K562 (cell line): ENCODE measurements at regions not wholly inside any gene's neighbourhood (a gene's known extent, or its start where the extent isn't known, plus 50 kb on each side); places are given as distances from the start of the nearest gene placed in this dataset.

Experiments
- ATAC-seq: fragments of 200-7000 bp; cut with Tn5 transposase; 3 replicates; pipeline ENCODE4 v1.9.1; 2020; ENCODE audit warnings: moderate library complexity
- BruUV-seq: library from RNA; stranded (reverse); fragments of 400-500 nt; replicated peaks from 2 replicates; lab custom pipeline; 2021; lab: Mats Ljungman, UMichigan
- CTCF ChIA-PET: fragments of 300-600 bp; formaldehyde crosslinking; extraction: SDS; loops from one replicate; lab custom pipeline; 2021; ENCODE audit warnings: low intra/inter-chr PET ratio; lab: Yijun Ruan, JAX
- POLR2A ChIA-PET: fragments of 300-600, 350-650 bp; sonication (Branson Sonifier 250); formaldehyde crosslinking; extraction: SDS; loops from one replicate; lab custom pipeline; 2021; ENCODE audit warnings: antibody characterized with exemption, inconsistent platforms; lab: Yijun Ruan, JAX
- DNase-seq, 4 experiments: peaks; one replicate each; pipeline versions ENCODE4 v3.0.0 to v3.0.0-alpha.2; 2011 to 2018; ENCODE audit warnings: low spot score in 3 of 4, mixed read lengths in 3 of 4; ENCODE audit errors: extremely low read depth in 1 of 4
- FAIRE-seq: peaks from 2 replicates; lab custom pipeline; 2011; peaks lifted over from hg19 to GRCh38; lab: Jason Lieb, UNC
- H2AFZ ChIP-seq: 2 replicates; pipeline ENCODE4 v1.6.0; 2011; ENCODE audit warnings: low read depth, low read length, control low read depth, inconsistent platforms
- H3K27ac ChIP-seq: fragments of 200-600 bp; 3 replicates; pipeline ENCODE4 v1.8.0; 2011; ENCODE audit warnings: low read depth, mild to moderate bottlenecking, control low read depth, inconsistent platforms, low read length, moderate library complexity, mixed read lengths; ENCODE audit errors: extremely low read depth
- H3K27me3 ChIP-seq, 2 experiments: fragments of 300-600 bp in 1 of 2; 2 replicates in 1 of 2; 3 replicates in 1 of 2; pipeline versions ENCODE4 v1.6.0 to v1.8.0; 2011; ENCODE audit warnings: inconsistent platforms in 2 of 2, low read length in 2 of 2, mild to moderate bottlenecking in 1 of 2, mixed read lengths in 1 of 2, moderate library complexity in 1 of 2; ENCODE audit not compliant: control insufficient read depth in 2 of 2, insufficient read depth in 2 of 2
- H3K36me3 ChIP-seq: fragments of 300-600 bp; 3 replicates; pipeline ENCODE4 v1.8.0; 2011; ENCODE audit warnings: mild to moderate bottlenecking, low read length, inconsistent platforms; ENCODE audit not compliant: control insufficient read depth, insufficient read depth
- H3K4me1 ChIP-seq, 2 experiments: fragments of 200-600 bp in 1 of 2; replicated peaks in 1 of 2; 2 replicates in 1 of 2; 3 replicates in 1 of 2; pipeline versions ENCODE4 v1.5.1 to v1.8.0; 2011; ENCODE audit warnings: inconsistent platforms in 2 of 2, low read length in 2 of 2, mild to moderate bottlenecking in 1 of 2, mixed read lengths in 1 of 2, moderate library complexity in 1 of 2; ENCODE audit not compliant: control insufficient read depth in 2 of 2, insufficient read depth in 2 of 2
- H3K4me2 ChIP-seq: 2 replicates; pipeline ENCODE4 v1.6.1; 2011; ENCODE audit warnings: low read length, control low read depth, inconsistent platforms, mixed read lengths; ENCODE audit not compliant: insufficient read depth
- H3K4me3 ChIP-seq: fragments of 200-600 bp; sonication (generic), shearing (Covaris generic); 2 replicates; pipeline ENCODE4 v1.5.1; 2016; ENCODE audit warnings: control low read depth, inconsistent platforms
- H3K79me2 ChIP-seq: fragments of 200-600 bp; 3 replicates; pipeline ENCODE4 v1.8.0; 2011; ENCODE audit warnings: low read length, inconsistent platforms; ENCODE audit not compliant: control insufficient read depth, insufficient read depth
- H3K9ac ChIP-seq, 2 experiments: 2 replicates each; pipeline versions ENCODE4 v1.6.0 to v1.6.1; 2011; ENCODE audit warnings: low read depth in 2 of 2, low read length in 2 of 2, control low read depth in 1 of 2, inconsistent platforms in 1 of 2, mild to moderate bottlenecking in 1 of 2, mixed read lengths in 1 of 2; ENCODE audit not compliant: insufficient read depth in 1 of 2
- H3K9me1 ChIP-seq: one replicate; pipeline ENCODE4 v1.6.0; 2011; ENCODE audit warnings: inconsistent platforms, mild to moderate bottlenecking, low read length, moderate library complexity; ENCODE audit not compliant: control insufficient read depth, insufficient read depth
- H3K9me3 ChIP-seq: replicated peaks from 2 replicates; pipeline ENCODE4 v1.5.1; 2011; ENCODE audit warnings: low read depth, low read length, inconsistent platforms; ENCODE audit not compliant: control insufficient read depth, insufficient read depth
- H4K20me1 ChIP-seq: replicated peaks from 2 replicates; pipeline ENCODE4 v1.6.1; 2011; ENCODE audit warnings: low read length, inconsistent platforms, mixed read lengths; ENCODE audit not compliant: control insufficient read depth, insufficient read depth
- CREB1 ChIP-seq, 2 experiments: sonication (generic) in 1 of 2; formaldehyde crosslinking in 1 of 2; IDR thresholded peaks; 2 replicates each; pipeline versions ENCODE4 v1.6.1 to v1.8.0; 2012 to 2022; ENCODE audit warnings: inconsistent platforms in 1 of 2, mild to moderate bottlenecking in 1 of 2, missing genetic modification reagents in 1 of 2, moderate library complexity in 1 of 2
- ETS1 ChIP-seq: conservative IDR thresholded peaks from 2 replicates; pipeline ENCODE4 v1.6.1; 2011; ENCODE audit warnings: low read depth, mild to moderate bottlenecking, low read length; ENCODE audit not compliant: control insufficient read depth
- NFYB ChIP-seq: IDR thresholded peaks from 2 replicates; pipeline ENCODE4 v1.6.1; 2011; ENCODE audit warnings: mild to moderate bottlenecking, moderate library complexity; ENCODE audit not compliant: insufficient read length; ENCODE audit errors: extremely low read depth
- ZFP91 ChIP-seq: sonication (generic); formaldehyde crosslinking; IDR thresholded peaks from 2 replicates; pipeline ENCODE4 v1.8.0; 2022; ENCODE audit warnings: mild to moderate bottlenecking, missing genetic modification reagents
- ZNF76 ChIP-seq: fragments of 250-450 bp; sonication (Bioruptor Pico); IDR thresholded peaks from 2 replicates; pipeline ENCODE4 v1.4.0; 2020; ENCODE audit warnings: mild to moderate bottlenecking, moderate library complexity, borderline replicate concordance
- WGBS: fragments of 100-300 bp; shearing (Covaris generic); methylation state at CpG from one replicate; pipeline ENCODE4 v1.1.6; 2016; ENCODE audit warnings: low coverage, mixed read lengths; ENCODE audit not compliant: insufficient coverage; ENCODE audit errors: missing lambda C conversion rate; 5-methylcytosine and 5-hydroxymethylcytosine counted together
- in situ Hi-C: fragments of 300-500 bp; cut with MboI; formaldehyde crosslinking; loops from 4 replicates; pipeline ENCODE4 v1.15.0; 2018; ENCODE audit warnings: inconsistent platforms, mixed read lengths
- intact Hi-C: fragments of 100-400 bp; cut with micrococcal nuclease; formaldehyde crosslinking; loops from 2 replicates; pipeline ENCODE4 v1.14.2; 2022
- TF ChIP-seq, protein P1 (sequence below): fragments of 250-450 bp; sonication (Bioruptor Pico); IDR thresholded peaks from 2 replicates; pipeline ENCODE4 v1.8.0; 2021; ENCODE audit warnings: moderate library complexity, mild to moderate bottlenecking, inconsistent platforms
- TF ChIP-seq, protein P2 (sequence below): fragments of 250-450 bp; sonication (Bioruptor Pico); IDR thresholded peaks from 2 replicates; pipeline ENCODE4 v1.8.0; 2021; ENCODE audit warnings: borderline replicate concordance, mild to moderate bottlenecking, moderate library complexity; ENCODE audit not compliant: poor library complexity, severe bottlenecking

- intact Hi-C loops, result no loop called here
- no peak for DNase-seq
- Histone ChIP-seq H3K27ac (no peak overlapping the region), H3K9me3 (no peaks in the 10 kb centered on the region), H3K4me3 (no peak overlapping the region), H3K9me1 (no peaks in the 10 kb centered on the region), H3K4me1 (no peaks in the 10 kb centered on the region)
- ATAC-seq, result no peak
- in situ Hi-C loops, result no loop called here
- no peak for TF ChIP-seq CREB1 (IDR thresholded peaks at IDR 0.05)
- TF ChIP-seq CREB1 (CRISPR knock-in tag; IDR thresholded peaks at IDR 0.05), result no peak
- TF ChIP-seq, protein P1, sequence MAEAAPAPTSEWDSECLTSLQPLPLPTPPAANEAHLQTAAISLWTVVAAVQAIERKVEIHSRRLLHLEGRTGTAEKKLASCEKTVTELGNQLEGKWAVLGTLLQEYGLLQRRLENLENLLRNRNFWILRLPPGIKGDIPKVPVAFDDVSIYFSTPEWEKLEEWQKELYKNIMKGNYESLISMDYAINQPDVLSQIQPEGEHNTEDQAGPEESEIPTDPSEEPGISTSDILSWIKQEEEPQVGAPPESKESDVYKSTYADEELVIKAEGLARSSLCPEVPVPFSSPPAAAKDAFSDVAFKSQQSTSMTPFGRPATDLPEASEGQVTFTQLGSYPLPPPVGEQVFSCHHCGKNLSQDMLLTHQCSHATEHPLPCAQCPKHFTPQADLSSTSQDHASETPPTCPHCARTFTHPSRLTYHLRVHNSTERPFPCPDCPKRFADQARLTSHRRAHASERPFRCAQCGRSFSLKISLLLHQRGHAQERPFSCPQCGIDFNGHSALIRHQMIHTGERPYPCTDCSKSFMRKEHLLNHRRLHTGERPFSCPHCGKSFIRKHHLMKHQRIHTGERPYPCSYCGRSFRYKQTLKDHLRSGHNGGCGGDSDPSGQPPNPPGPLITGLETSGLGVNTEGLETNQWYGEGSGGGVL (CRISPR knock-in tag), result no peak
- no peak for TF ChIP-seq ETS1
- TF ChIP-seq ZFP91 (CRISPR knock-in tag), result no peak
- TF ChIP-seq, protein P2, sequence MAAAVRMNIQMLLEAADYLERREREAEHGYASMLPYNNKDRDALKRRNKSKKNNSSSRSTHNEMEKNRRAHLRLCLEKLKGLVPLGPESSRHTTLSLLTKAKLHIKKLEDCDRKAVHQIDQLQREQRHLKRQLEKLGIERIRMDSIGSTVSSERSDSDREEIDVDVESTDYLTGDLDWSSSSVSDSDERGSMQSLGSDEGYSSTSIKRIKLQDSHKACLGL (CRISPR knock-in tag), result no peak
- no peak for TF ChIP-seq NFYB
- no peak for TF ChIP-seq ZNF76 (CRISPR knock-in tag)
- TF ChIP-seq, all 486 proteins: peak for 0
- H3K4me2 ChIP-seq, result no peak overlapping the region
- no peak overlapping the region for H2AFZ ChIP-seq
- no CpG with 5 or more reads among the region's 1 CpG for WGBS
- FAIRE-seq, result no peak
- H3K27me3 ChIP-seq, result no peaks in the 10 kb centered on the region
- POLR2A ChIA-PET, result no interaction called here
- CTCF ChIA-PET, result no interaction called here
- H3K79me2 ChIP-seq, result no peaks in the 10 kb centered on the region
- H3K36me3 ChIP-seq, result no peaks in the 10 kb centered on the region
- H4K20me1 ChIP-seq, result no peaks in the 10 kb centered on the region
- H3K9ac ChIP-seq, result no peak overlapping the region
- no TSS peak for BruUV-seq
These were observed 259.4 kb downstream of the TLR4 start for GRCh38 chr9:117963493-117964090.
